ENCODE measurements at regions not wholly inside any gene's neighbourhood (a gene's known extent, or its start where the extent isn't known, plus 50 kb on each side); places are given as distances from the start of the nearest gene placed in this dataset.
A peak's percentile ranks its signal among the peaks of the same experiment; 100 is the strongest.
"Not testable (repeated sequence)": the region's sequence is repeated elsewhere in the genome, so short reads cannot be mapped to it uniquely, and the experiment has no call there.

DNA sequence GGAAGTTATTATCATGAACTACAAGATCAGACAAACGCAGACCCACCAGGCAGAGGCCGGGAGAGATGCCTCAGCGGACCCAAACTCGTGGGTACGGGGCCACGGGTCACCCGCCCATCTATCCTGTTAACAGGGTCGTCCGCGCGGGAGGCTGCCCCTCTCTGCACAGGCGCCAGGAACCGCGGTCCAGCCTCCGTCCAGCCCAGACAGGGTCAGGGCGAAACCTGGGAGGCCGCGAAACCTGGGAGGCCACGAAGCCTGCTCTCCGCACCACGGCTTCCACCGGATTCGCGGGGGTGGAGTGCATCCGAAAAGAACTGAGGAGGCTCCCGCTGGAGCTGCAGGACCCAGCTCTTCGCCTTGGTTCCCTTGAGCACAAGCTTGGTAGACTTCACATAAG lies 1760.7 kb upstream of the DEFB115 start:
- not testable (repeated sequence) for DNase-seq (ENCODE audit: extremely low read depth in 1 of 11, low read depth in 9 of 11, low spot score in 4 of 11)

DNA sequence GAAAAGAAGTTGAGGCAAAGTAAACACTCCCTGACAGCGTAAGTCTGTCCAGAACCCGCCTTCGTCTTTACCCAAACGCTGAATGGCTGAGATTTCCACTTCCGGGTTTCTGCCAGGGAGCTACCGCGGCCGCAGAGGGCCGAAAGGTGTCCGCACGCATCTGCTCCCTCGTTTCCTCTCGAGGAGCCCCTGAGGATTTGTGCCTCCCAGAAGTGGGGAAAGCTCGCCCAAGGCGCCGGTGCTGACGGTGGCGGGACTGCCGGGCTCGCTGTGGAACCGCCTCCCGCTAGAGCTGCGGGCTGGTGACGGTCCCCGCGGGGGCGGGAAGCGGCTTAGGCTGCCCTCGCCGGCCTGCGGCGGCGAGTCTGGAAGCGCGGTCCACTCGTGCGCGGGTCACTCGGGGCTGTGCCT lies 1760.2 kb upstream of the DEFB115 start:
- DNase-seq (ENCODE audit: extremely low read depth in 1 of 11, low read depth in 9 of 11, low spot score in 4 of 11), result peak in 1 of 11 donors; percentile 5

DNA sequence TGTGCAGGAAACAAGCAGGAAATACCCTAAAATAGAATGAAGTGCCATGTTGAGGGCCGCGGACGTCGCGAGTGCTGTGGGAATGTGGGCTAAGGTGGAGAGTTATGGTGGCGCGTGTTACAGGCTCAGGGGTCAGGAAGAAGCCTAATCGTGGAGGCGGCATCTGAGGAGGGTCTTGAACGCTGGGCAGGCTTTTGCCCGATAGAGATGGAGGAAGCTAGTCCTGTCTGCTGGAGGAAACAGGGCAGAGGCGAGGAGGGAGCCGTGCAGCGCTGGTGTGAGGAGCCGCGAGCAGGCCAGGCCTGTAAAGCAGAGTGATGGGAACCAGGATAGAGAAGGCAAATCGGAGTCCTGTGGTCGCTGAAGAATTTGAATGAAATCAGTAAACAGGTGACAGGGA lies 1759.8 kb upstream of the DEFB115 start:
- not testable (repeated sequence) for DNase-seq (ENCODE audit: extremely low read depth in 1 of 11, low read depth in 9 of 11, low spot score in 4 of 11)

DNA sequence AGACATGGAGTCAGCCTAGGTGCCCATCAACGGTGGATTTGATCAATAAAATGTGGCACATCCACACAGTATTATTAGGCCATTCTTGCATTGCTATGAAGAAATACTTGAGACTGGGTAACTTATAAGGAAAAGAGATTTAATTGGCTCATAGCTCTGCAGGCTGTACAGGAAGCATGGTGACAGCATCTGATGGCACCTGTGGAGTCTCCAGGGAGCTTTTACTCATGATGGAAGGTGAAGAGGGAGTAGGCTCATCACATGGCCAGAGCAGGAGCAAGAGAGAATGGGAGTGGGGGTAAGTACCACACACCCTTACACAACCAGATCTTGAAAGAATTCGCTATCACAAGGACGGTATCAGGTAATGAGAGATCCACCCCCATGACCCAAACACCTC lies 1756.7 kb upstream of the DEFB115 start:
- not testable (repeated sequence) for DNase-seq (ENCODE audit: extremely low read depth in 1 of 11, low read depth in 9 of 11, low spot score in 4 of 11)

DNA sequence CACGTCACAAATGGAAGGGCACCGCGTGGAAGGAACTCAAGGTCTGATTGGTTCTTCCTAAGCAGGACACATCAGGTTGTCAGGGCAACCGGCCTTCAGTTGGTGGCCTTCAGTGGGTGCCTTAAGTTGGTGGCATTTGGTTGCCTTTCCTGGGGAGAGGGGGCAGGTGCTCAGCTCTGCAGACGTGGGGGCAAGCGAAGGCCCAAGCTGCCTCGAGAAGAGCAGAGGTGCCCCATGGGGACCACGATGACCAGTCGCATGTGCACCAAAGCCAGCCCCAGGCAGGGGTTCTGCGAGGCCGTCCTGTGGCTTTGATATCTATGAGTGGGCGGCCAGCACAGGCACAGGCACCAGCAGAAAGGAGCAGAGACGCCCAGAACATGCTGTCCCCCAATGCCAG lies 1742.8 kb upstream of the DEFB115 start:
- DNase-seq (ENCODE audit: extremely low read depth in 1 of 11, low read depth in 9 of 11, low spot score in 4 of 11), result not testable (repeated sequence)

DNA sequence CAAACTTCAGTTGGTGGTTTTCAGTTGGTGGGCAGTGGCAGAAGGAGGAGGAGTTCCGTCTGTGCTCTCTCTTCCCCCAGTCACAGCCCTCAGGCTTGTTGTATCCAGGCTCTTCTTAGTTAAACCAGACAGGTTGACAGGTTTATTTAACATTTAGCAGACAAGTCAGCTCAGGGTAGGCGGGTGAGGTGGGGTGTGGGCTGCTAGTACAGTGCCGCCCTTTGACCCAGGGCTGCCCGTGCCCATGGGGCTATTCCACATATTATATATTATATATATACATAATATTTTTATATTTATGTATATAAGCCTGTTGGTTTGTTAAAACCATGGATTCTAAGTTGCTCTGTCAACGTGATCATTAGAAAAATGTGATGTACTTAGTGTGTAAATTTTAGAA lies 1740.6 kb upstream of the DEFB115 start:
- DNase-seq (ENCODE audit: extremely low read depth in 1 of 11, low read depth in 9 of 11, low spot score in 4 of 11), result not testable (repeated sequence)

DNA sequence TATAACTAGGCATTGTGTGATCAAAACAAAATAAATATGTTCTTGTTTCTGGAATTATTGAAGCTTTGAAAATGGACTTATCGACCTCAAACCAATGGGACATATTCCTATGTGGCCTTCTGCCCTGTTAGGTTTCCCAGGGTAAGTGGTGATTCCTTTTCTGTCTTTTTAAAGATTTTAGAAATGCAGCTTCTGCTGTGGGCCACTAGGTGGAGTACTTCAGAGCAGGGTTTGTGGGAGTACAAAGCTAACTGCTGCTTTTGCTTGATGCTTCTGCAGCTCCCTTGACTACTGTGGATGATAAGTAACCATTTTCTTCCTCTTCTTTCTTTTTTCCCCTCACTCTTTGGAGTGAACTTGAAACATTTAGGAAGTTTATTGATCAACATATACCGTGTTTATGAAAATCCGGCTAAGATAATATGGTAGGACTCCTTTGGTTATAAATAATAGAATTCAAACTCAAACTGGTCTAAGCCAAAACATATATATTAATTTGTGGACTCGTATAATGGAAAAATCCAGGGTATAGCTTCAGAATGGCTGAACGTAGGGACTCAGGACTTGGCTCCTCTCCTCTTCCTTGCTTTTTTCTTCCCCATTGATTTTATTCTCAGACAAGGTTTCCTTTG lies 1737.7 kb upstream of the DEFB115 start:
- not testable (repeated sequence) for DNase-seq (ENCODE audit: extremely low read depth in 1 of 11, low read depth in 9 of 11, low spot score in 4 of 11)

DNA sequence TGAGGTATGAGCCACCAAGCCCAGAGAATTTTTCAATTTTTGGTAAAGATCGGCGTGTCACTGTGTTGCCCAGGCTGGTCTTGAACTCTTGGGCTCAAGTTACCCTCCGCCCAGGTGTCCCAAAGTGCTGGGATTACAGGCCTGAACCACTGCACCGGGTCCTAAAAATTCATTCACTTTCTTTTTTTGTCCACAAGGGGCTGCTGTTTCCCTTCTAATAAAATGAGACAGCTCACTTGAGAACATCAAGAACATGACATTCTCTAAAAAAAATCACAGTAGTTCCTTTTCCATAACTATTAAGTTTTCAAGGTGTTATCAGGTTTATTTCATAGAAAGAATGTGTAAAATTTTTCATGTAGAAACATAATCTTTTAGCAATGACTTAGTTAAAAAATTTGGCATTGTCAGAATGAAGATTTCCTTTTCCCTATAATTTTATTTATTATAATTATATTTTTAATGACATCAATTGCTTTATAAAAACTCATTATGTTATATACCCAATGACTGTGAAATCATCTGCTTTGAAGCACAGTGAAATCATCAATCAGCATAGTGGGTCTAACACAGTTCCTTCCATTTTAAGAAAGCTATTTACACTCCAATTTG lies 1723.8 kb upstream of the DEFB115 start:
- DNase-seq (ENCODE audit: extremely low read depth in 1 of 11, low read depth in 9 of 11, low spot score in 4 of 11), result not testable (repeated sequence)

DNA sequence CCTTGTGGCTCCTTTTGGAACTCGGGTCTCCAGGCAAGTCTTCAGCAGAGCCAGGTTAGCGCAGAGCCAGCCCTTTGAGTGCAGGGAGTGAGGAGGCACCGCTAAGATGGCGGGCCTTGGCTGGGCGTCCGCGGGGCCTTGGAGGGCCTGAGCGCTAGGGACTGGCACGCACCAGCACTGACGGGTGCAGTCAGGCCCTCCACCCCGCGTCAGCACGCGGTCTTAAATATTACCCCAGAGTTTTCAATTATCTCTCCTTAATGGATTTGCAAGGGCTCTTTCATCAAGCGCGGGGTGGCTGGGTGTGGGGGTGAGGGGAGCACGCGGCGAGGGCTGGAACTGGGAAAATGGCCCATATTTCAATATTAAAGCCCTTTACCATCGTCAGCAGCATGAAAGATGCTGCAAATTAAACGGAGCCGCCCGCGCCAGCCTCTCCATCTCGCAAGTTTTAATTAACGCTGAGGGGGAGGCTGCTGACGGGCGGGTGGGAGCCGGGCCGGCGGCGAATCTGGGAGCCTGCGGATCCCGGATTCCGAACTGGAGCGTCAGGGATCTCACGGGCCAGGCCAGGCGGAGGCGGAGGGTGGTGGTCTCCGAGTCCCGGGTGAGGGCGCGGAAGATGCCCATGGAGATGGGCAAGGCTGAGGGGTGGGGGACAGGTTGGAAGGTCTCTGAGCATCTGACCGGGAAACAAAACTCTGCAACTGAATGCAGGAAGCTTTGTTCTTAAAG lies 1690.4 kb upstream of the DEFB115 start:
- DNase-seq (ENCODE audit: extremely low read depth in 1 of 11, low read depth in 9 of 11, low spot score in 4 of 11), result not testable (repeated sequence)

DNA sequence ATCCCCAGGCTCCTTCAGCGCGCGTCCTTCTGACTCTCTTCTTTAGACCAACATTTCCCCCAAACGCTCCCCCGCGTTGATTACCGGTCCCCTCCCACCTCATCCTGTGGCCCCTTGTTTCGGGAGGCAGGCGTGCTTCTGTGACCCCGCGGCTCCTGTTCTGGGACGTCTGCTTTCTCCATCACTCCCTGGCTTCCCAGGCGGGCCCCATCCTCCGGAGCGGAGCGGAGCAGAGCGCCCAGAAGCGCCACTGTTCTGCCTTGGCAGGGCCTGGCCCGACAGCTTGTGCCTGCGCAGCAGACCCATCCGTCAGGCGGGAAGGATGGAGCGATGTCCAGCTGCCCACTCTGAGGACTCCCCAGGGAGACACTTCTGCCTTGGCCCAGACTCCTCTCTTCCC lies 1689.8 kb upstream of the DEFB115 start:
- DNase-seq (ENCODE audit: extremely low read depth in 1 of 11, low read depth in 9 of 11, low spot score in 4 of 11), result not testable (repeated sequence)

DNA sequence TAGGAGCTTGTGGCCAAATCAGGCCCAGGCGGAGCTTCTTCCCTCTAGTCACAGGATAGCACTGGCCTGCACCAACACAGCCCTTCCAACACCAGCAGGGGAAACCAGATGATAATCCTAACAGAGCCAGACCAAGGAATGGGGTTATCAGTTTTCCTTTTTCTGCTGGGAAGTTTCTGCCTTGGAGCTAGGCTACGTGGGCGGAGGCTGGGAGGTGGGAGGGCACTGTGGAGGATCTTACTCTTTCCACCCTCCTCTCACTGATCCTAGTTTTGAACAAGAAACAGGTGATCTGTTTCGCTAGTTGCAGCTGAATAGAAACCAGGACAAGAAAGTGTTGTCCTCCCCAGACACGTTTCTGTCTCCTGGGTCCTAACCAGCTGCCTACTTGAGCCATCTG lies 1687.3 kb upstream of the DEFB115 start:
- not testable (repeated sequence) for DNase-seq (ENCODE audit: extremely low read depth in 1 of 11, low read depth in 9 of 11, low spot score in 4 of 11)

DNA sequence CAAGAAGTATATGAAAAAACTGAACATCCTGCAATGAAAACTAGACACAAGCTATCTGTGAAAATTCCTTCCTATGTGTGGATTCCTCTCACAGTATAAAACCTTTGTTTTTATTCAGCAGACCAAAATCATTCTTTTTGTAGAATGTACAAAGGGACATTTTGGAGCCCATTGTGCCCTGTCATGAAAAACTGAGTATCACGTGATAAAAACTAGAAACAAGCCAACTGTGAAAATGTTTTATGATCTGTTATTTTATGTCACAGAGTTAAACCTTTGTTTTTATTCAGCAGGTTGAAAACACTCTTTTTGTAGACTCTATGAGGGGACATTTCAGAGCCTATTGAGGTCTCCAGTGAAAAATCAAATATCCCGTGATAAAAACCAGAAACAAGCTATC lies 1667.9 kb upstream of the DEFB115 start:
- DNase-seq (ENCODE audit: extremely low read depth in 1 of 11, low read depth in 9 of 11, low spot score in 4 of 11), result not testable (repeated sequence)

DNA sequence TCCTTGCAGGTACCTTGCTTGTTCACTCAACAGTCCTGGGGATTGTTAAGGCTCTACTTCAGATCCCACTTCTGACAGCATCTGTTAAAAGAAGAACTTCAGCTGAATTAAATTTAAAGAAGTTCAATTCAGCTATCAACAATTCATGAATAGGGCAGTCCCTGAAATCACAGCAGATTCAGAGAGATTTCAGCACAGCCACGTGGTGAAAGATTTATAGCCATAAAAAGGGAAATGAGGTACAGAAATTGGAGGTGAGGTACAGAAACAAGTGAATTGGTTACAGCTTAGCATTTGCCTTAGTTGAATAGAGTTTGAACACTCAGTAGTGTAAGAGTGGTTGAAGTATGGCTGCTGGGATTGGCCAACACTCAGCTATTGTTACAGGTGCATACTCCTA lies 1653.3 kb upstream of the DEFB115 start:
- not testable (repeated sequence) for DNase-seq (ENCODE audit: extremely low read depth in 1 of 11, low read depth in 9 of 11, low spot score in 4 of 11)

DNA sequence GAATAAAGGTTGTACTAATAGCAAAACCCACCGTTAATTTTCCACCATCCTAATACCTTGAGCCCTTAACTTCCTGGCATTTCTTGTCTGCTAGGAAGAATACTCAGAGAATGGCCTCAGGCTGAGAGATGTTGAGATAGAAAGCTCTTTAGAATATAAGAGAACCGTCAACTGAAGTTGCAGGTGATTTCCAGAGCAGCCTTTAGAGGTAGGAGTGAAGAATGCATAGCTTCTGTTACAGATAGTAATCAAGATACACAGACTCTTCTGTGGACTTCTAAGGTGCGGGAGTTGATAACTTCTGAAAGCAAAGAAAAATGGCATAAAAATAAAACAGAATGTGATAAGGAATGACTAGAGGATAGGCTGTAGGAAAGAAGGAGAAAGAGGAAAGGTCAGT lies 1651.3 kb upstream of the DEFB115 start:
- DNase-seq (ENCODE audit: extremely low read depth in 1 of 11, low read depth in 9 of 11, low spot score in 4 of 11), result not testable (repeated sequence)

DNA sequence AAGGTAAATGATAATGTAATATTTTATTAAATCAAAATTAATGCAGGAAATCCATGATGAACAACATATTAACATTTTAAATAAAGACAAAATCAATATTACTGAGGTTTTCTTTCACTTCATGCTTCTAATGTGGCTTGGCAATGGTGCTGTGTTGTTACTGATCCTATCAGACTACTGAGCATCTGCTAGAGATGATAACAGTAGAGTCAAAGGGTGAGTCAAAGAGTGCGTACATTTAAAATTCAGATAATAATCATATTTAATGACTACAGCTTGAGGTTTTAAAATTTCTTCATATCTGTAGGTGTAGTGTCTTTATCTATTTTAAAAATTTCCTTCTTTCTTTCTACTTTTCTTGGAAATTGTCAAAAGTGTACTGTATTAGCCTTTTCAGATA lies 1628.1 kb upstream of the DEFB115 start:
- not testable (repeated sequence) for DNase-seq (ENCODE audit: extremely low read depth in 1 of 11, low read depth in 9 of 11, low spot score in 4 of 11)

All from renal cortex interstitium (tissue), 11 donors.